GM21423 (cell line): ENCODE measurements at regions not wholly inside any gene's neighbourhood (a gene's known extent, or its start where the extent isn't known, plus 50 kb on each side); places are given as distances from the start of the nearest gene placed in this dataset.

Source experiments
- ATAC-seq: cut with Tn5 transposase; IDR thresholded peaks from one replicate; pipeline ENCODE4 v1.9.1; 2021; ENCODE audit warnings: mild to moderate bottlenecking, moderate library complexity; ENCODE audit not compliant: unreplicated experiment

- ATAC-seq: no peak
Observed at GRCh38 chr6:104617591-104617990, 242.1 kb downstream of the HACE1 start.

- ATAC-seq: no peak
Observed at GRCh38 chr6:104614394-104614793, 245.3 kb downstream of the HACE1 start.

GRCh38 chr6:104613416-104614001 is 246.2 kb downstream of the HACE1 start:
- no peak for ATAC-seq

GRCh38 chr6:104612541-104612940 is 247.2 kb downstream of the HACE1 start:
- no peak for ATAC-seq

GRCh38 chr6:104608101-104608500 is 251.6 kb downstream of the HACE1 start:
- no peak for ATAC-seq

- no peak for ATAC-seq
Observed at GRCh38 chr6:104607501-104607900, 252.2 kb downstream of the HACE1 start.

- ATAC-seq: no peak
Observed at GRCh38 chr6:104606361-104606760, 253.4 kb downstream of the HACE1 start.

GRCh38 chr6:104604685-104605084 is 255.0 kb downstream of the HACE1 start:
- ATAC-seq: no peak

- ATAC-seq: no peak
Observed at GRCh38 chr6:104603108-104603745, 256.5 kb downstream of the HACE1 start.

- ATAC-seq: no peak
Observed at GRCh38 chr6:104601721-104602120, 258.0 kb downstream of the HACE1 start.

GRCh38 chr6:104601131-104601651 is 258.5 kb downstream of the HACE1 start:
- no peak for ATAC-seq

GRCh38 chr6:104600639-104600931 is 259.1 kb downstream of the HACE1 start:
- no peak for ATAC-seq

- ATAC-seq: no peak
Observed at GRCh38 chr6:104599821-104600638, 259.7 kb downstream of the HACE1 start.

GRCh38 chr6:104597541-104598050 is 262.1 kb downstream of the HACE1 start:
- no peak for ATAC-seq

GRCh38 chr6:104596091-104596490 is 263.6 kb downstream of the HACE1 start:
- no peak for ATAC-seq

- no peak for ATAC-seq
Observed at GRCh38 chr6:104595311-104595820, 264.4 kb downstream of the HACE1 start.

- no peak for ATAC-seq
Observed at GRCh38 chr6:104591573-104592334, 268.0 kb downstream of the HACE1 start.

GRCh38 chr6:104589940-104590339 is 269.8 kb downstream of the HACE1 start:
- no peak for ATAC-seq

GRCh38 chr6:104585646-104586045 is 274.1 kb downstream of the HACE1 start:
- ATAC-seq: no peak

GRCh38 chr6:104580452-104580851 is 279.3 kb downstream of the HACE1 start:
- no peak for ATAC-seq

- ATAC-seq: no peak
Observed at GRCh38 chr6:104579310-104579863, 280.3 kb downstream of the HACE1 start.
